WI38 (cell line): ENCODE measurements at regions not wholly inside any gene's neighbourhood (a gene's known extent, or its start where the extent isn't known, plus 50 kb on each side); places are given as distances from the start of the nearest gene placed in this dataset.

ENCODE experiments used
- H3K4me3 ChIP-seq: 2 replicates; pipeline ENCODE4 v1.5.1; 2011; ENCODE audit warnings: low read depth, mild to moderate bottlenecking, control low read depth, low read length
- CTCF ChIP-seq: IDR thresholded peaks from 2 replicates; pipeline ENCODE4 v1.5.1; 2012; ENCODE audit warnings: low read depth, mild to moderate bottlenecking, control low read depth, low read length

- no peak for TF ChIP-seq CTCF
- H3K4me3 ChIP-seq, result no peak overlapping the region
Measured at GRCh38 chr1:195529881-195530280, 1078.4 kb downstream of the KCNT2 start.

GRCh38 chr1:195520757-195521156, 1087.5 kb downstream of the KCNT2 start:
- TF ChIP-seq CTCF, result no peak
- H3K4me3 ChIP-seq, result no peak overlapping the region

GRCh38 chr1:195516036-195516435, 1092.2 kb downstream of the KCNT2 start:
- H3K4me3 ChIP-seq, result no peak overlapping the region
- no peak for TF ChIP-seq CTCF

GRCh38 chr1:195511501-195511900, 1096.7 kb downstream of the KCNT2 start:
- no peak for TF ChIP-seq CTCF
- no peak overlapping the region for H3K4me3 ChIP-seq

GRCh38 chr1:195501118-195501517, 1107.1 kb downstream of the KCNT2 start:
- TF ChIP-seq CTCF, result no peak
- no peak overlapping the region for H3K4me3 ChIP-seq

GRCh38 chr1:195495720-195496635, 1112.3 kb downstream of the KCNT2 start:
- TF ChIP-seq CTCF, result no peak
- H3K4me3 ChIP-seq, result no peak overlapping the region

GRCh38 chr1:195482137-195482536, 1126.1 kb downstream of the KCNT2 start:
- no peak for TF ChIP-seq CTCF

More at GRCh38 chr1:195482137-195482536, 1126.1 kb downstream of the KCNT2 start:
- H3K4me3 ChIP-seq, result no peak overlapping the region
